ENCODE measurements at regions not wholly inside any gene's neighbourhood (a gene's known extent, or its start where the extent isn't known, plus 50 kb on each side); places are given as distances from the start of the nearest gene placed in this dataset.

GRCh38 chrX:25204182-25204581, 188.4 kb upstream of the ARX start:
- TF ChIP-seq RBBP5 (IDR thresholded peaks at IDR 0.05; ENCODE audit: borderline replicate concordance, insufficient read depth, low read length, poor library complexity, severe bottlenecking) (no peak), HNRNPK (IDR thresholded peaks at IDR 0.05; ENCODE audit: low read depth, low read length, poor library complexity, severe bottlenecking) (no peak), POLR3G (IDR thresholded peaks at IDR 0.05; ENCODE audit: extremely low read depth, insufficient read length, insufficient replicate concordance) (no peak), MAFK (IDR thresholded peaks at IDR 0.05; ENCODE audit: low read length) (no peak), FOXP4 (CRISPR knock-in tag; IDR thresholded peaks at IDR 0.05; ENCODE audit: borderline replicate concordance) (no peak), PKNOX1 (IDR thresholded peaks at IDR 0.05) (no peak), NR3C1 (CRISPR knock-in tag; IDR thresholded peaks at IDR 0.05) (no peak), POLR3A (IDR thresholded peaks at IDR 0.05; ENCODE audit: borderline replicate concordance, extremely low read depth, insufficient read depth, insufficient read length) (no peak)
